ENCODE measurements at regions not wholly inside any gene's neighbourhood (a gene's known extent, or its start where the extent isn't known, plus 50 kb on each side); places are given as distances from the start of the nearest gene placed in this dataset.
"Not testable (repeated sequence)": the region's sequence is repeated elsewhere in the genome, so short reads cannot be mapped to it uniquely, and the experiment has no call there.

GRCh38 chr12:65740873-65741600, 83.2 kb upstream of the HMGA2 start:
- FAIRE-seq: no peak

- no peak for FAIRE-seq
Observed at GRCh38 chr12:65741656-65742017, 82.6 kb upstream of the HMGA2 start.

GRCh38 chr12:65742018-65743010, 82.0 kb upstream of the HMGA2 start:
- no peak for FAIRE-seq

GRCh38 chr12:65744236-65744840, 79.9 kb upstream of the HMGA2 start:
- FAIRE-seq: not testable (repeated sequence)

- no peak for FAIRE-seq
Observed at GRCh38 chr12:65747338-65747737, 76.9 kb upstream of the HMGA2 start.

GRCh38 chr12:65748332-65748731, 76.0 kb upstream of the HMGA2 start:
- FAIRE-seq: no peak

- no peak for FAIRE-seq
Observed at GRCh38 chr12:65754290-65754689, 70.0 kb upstream of the HMGA2 start.

GRCh38 chr12:65754744-65755595, 69.3 kb upstream of the HMGA2 start:
- FAIRE-seq: no peak

GRCh38 chr12:65755596-65755978, 68.7 kb upstream of the HMGA2 start:
- no peak for FAIRE-seq

GRCh38 chr12:65756267-65756666, 68.0 kb upstream of the HMGA2 start:
- no peak for FAIRE-seq

GRCh38 chr12:65756956-65757511, 67.2 kb upstream of the HMGA2 start:
- no peak for FAIRE-seq

- FAIRE-seq: no peak
Observed at GRCh38 chr12:65758401-65758800, 65.9 kb upstream of the HMGA2 start.

- FAIRE-seq: no peak
Observed at GRCh38 chr12:65759735-65760134, 64.5 kb upstream of the HMGA2 start.

GRCh38 chr12:65761301-65761700, 63.0 kb upstream of the HMGA2 start:
- no peak for FAIRE-seq

GRCh38 chr12:65764325-65764724, 60.0 kb upstream of the HMGA2 start:
- no peak for FAIRE-seq

GRCh38 chr12:65765436-65765813, 58.9 kb upstream of the HMGA2 start:
- no peak for FAIRE-seq

- no peak for FAIRE-seq
Observed at GRCh38 chr12:65769880-65770279, 54.4 kb upstream of the HMGA2 start.
